OCI-LY1 (cell line): ENCODE measurements at regions not wholly inside any gene's neighbourhood (a gene's known extent, or its start where the extent isn't known, plus 50 kb on each side); places are given as distances from the start of the nearest gene placed in this dataset.
A peak's percentile ranks its signal among the peaks of the same experiment; 100 is the strongest.

ENCODE experiments used
- EZH2 ChIP-seq: fragments of 200-600 bp; sonication (generic), shearing (Covaris generic); IDR thresholded peaks from 2 replicates; pipeline ENCODE4 v1.8.0; 2017; ENCODE audit warnings: borderline replicate concordance, mixed run types, mild to moderate bottlenecking, antibody characterized with exemption, low read length, moderate library complexity, mixed read lengths
- TF ChIP-seq, protein P1 (sequence below): fragments of 200-600 bp; sonication (generic), shearing (Covaris generic); IDR thresholded peaks from 2 replicates; pipeline ENCODE4 v1.5.1; 2017; ENCODE audit warnings: mild to moderate bottlenecking, antibody characterized with exemption, low read length, moderate library complexity, mixed read lengths

DNA sequence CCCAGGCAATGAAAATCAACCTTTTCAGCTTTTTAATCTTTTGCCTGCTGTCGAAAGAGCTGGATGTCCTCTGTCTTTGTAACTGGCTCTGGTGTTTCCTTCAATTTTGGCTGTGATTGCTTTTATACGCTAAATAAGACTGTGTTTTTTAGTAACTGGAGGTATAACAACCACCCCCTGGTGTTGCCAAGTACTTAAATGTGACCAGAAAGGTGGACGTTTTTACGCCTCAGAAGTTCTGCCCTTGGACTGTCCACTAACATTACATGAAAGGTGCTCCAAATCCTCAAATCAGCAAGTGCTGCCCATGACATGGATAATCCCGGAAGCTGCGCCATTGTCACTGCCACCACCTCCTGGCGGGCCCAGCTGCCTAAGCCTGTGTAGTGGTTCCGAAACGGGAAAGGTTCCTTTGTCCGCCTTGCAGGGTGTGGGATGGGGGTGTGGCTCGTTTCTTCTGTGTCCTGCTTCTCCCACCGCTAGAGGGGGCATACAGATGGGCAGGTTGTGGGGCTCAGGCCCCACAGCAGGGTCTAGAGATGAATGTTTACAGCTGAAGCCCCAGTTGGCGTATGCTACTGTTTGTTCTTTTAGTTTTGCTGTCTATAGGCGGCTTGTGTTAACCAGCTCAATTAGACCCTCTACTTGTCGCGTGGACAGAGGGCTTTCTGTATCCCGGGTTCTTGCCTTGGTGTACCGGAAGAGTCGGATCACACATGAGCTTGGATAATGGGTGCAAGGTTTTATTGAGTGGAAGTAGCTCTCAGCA is 82.2 kb upstream of the SEPTIN5 start:
- TF ChIP-seq, protein P1, sequence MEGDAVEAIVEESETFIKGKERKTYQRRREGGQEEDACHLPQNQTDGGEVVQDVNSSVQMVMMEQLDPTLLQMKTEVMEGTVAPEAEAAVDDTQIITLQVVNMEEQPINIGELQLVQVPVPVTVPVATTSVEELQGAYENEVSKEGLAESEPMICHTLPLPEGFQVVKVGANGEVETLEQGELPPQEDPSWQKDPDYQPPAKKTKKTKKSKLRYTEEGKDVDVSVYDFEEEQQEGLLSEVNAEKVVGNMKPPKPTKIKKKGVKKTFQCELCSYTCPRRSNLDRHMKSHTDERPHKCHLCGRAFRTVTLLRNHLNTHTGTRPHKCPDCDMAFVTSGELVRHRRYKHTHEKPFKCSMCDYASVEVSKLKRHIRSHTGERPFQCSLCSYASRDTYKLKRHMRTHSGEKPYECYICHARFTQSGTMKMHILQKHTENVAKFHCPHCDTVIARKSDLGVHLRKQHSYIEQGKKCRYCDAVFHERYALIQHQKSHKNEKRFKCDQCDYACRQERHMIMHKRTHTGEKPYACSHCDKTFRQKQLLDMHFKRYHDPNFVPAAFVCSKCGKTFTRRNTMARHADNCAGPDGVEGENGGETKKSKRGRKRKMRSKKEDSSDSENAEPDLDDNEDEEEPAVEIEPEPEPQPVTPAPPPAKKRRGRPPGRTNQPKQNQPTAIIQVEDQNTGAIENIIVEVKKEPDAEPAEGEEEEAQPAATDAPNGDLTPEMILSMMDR, result peak; percentile 49
- no peak for TF ChIP-seq EZH2
